COR-L47 (cell line): ENCODE measurements at regions not wholly inside any gene's neighbourhood (a gene's known extent, or its start where the extent isn't known, plus 50 kb on each side); places are given as distances from the start of the nearest gene placed in this dataset.
"Not testable (repeated sequence)": the region's sequence is repeated elsewhere in the genome, so short reads cannot be mapped to it uniquely, and the experiment has no call there.

ENCODE experiments used
- DNase-seq: peaks from one replicate; lab custom pipeline; 2025; lab: John Stamatoyannopoulos, UW

GRCh38 chr7:145795132-145795531, 321.5 kb upstream of the CNTNAP2 start:
- DNase-seq: no peak

GRCh38 chr7:145784809-145785780, 331.5 kb upstream of the CNTNAP2 start:
- no peak for DNase-seq

- DNase-seq: not testable (repeated sequence)
Observed at GRCh38 chr7:145781388-145781787, 335.2 kb upstream of the CNTNAP2 start.

GRCh38 chr7:145779140-145779539, 337.5 kb upstream of the CNTNAP2 start:
- DNase-seq: no peak

GRCh38 chr7:145774777-145775176, 341.8 kb upstream of the CNTNAP2 start:
- no peak for DNase-seq

- no peak for DNase-seq
Observed at GRCh38 chr7:145753004-145753403, 363.6 kb upstream of the CNTNAP2 start.

GRCh38 chr7:145737617-145738016, 379.0 kb upstream of the CNTNAP2 start:
- no peak for DNase-seq

GRCh38 chr7:145735061-145735460, 381.5 kb upstream of the CNTNAP2 start:
- no peak for DNase-seq

GRCh38 chr7:145732521-145732920, 384.1 kb upstream of the CNTNAP2 start:
- no peak for DNase-seq

GRCh38 chr7:145729691-145730090, 386.9 kb upstream of the CNTNAP2 start:
- no peak for DNase-seq

- DNase-seq: no peak
Observed at GRCh38 chr7:145718129-145718528, 398.5 kb upstream of the CNTNAP2 start.

GRCh38 chr7:145700488-145700887, 416.1 kb upstream of the CNTNAP2 start:
- DNase-seq: no peak

GRCh38 chr7:145698526-145699262, 417.9 kb upstream of the CNTNAP2 start:
- no peak for DNase-seq

- DNase-seq: not testable (repeated sequence)
Observed at GRCh38 chr7:145697412-145698107, 419.0 kb upstream of the CNTNAP2 start.

GRCh38 chr7:145696071-145696470, 420.5 kb upstream of the CNTNAP2 start:
- DNase-seq: no peak

GRCh38 chr7:145692237-145692950, 424.2 kb upstream of the CNTNAP2 start:
- DNase-seq: no peak

GRCh38 chr7:145691377-145691914, 425.2 kb upstream of the CNTNAP2 start:
- no peak for DNase-seq

GRCh38 chr7:145681646-145682045, 435.0 kb upstream of the CNTNAP2 start:
- DNase-seq: no peak

- no peak for DNase-seq
Observed at GRCh38 chr7:145681159-145681558, 435.4 kb upstream of the CNTNAP2 start.

GRCh38 chr7:145665499-145666258, 450.9 kb upstream of the CNTNAP2 start:
- no peak for DNase-seq

- no peak for DNase-seq
Observed at GRCh38 chr7:145655666-145656065, 460.9 kb upstream of the CNTNAP2 start.
